A673 (cell line): ENCODE measurements at regions not wholly inside any gene's neighbourhood (a gene's known extent, or its start where the extent isn't known, plus 50 kb on each side); places are given as distances from the start of the nearest gene placed in this dataset.

ENCODE experiments used
- BruUV-seq: library from RNA; stranded (reverse); fragments of 400-500 nt; replicated peaks from 2 replicates; lab custom pipeline; 2021; lab: Mats Ljungman, UMichigan
- CTCF ChIA-PET: fragments of 300-600 bp; sonication (Branson Sonifier 250); formaldehyde crosslinking; loops from one replicate; lab custom pipeline; 2022; ENCODE audit warnings: antibody characterized with exemption; lab: Charles Lee
- POLR2A ChIA-PET: fragments of 300-600 bp; sonication (Branson Sonifier 250); formaldehyde crosslinking; loops from one replicate; lab custom pipeline; 2022; ENCODE audit warnings: antibody characterized with exemption; ENCODE audit not compliant: low non-redundant PET; lab: Charles Lee
- DNase-seq: peaks from one replicate; pipeline ENCODE4 v3.0.0-alpha.2; 2015; ENCODE audit warnings: low spot score
- H3K27ac ChIP-seq: fragments of 200-600 bp; sonication (generic); 2 replicates; pipeline ENCODE4 v1.5.1; 2016; ENCODE audit warnings: mixed run types, low read depth, mild to moderate bottlenecking, mixed read lengths, antibody characterized with exemption, low read length; ENCODE audit not compliant: poor library complexity, severe bottlenecking
- H3K27me3 ChIP-seq: fragments of 200-600 bp; sonication (generic); replicated peaks from 2 replicates; pipeline ENCODE4 v1.6.1; 2017; ENCODE audit warnings: mixed run types, low read depth, mild to moderate bottlenecking, mixed read lengths, antibody characterized with exemption, low read length; ENCODE audit not compliant: insufficient read depth, poor library complexity
- H3K36me3 ChIP-seq: fragments of 200-600 bp; sonication (generic); 2 replicates; pipeline ENCODE4 v1.6.1; 2016; ENCODE audit warnings: mixed run types, mild to moderate bottlenecking, mixed read lengths, antibody characterized with exemption, low read length; ENCODE audit not compliant: insufficient read depth, poor library complexity, severe bottlenecking
- H3K4me1 ChIP-seq: fragments of 200-600 bp; sonication (generic); 2 replicates; pipeline ENCODE4 v1.6.1; 2017; ENCODE audit warnings: mixed run types, mild to moderate bottlenecking, mixed read lengths, antibody characterized with exemption, low read length; ENCODE audit not compliant: insufficient read depth, poor library complexity, severe bottlenecking
- H3K4me3 ChIP-seq: fragments of 200-600 bp; sonication (generic); 2 replicates; pipeline ENCODE4 v1.5.1; 2016; ENCODE audit warnings: low read depth, mixed run types, mild to moderate bottlenecking, mixed read lengths, low read length; ENCODE audit not compliant: poor library complexity, severe bottlenecking
- H3K9me3 ChIP-seq: fragments of 200-600 bp; sonication (generic); 2 replicates; pipeline ENCODE4 v1.6.1; 2016; ENCODE audit warnings: mixed run types, low read depth, mild to moderate bottlenecking, mixed read lengths, antibody characterized with exemption, low read length; ENCODE audit not compliant: poor library complexity, severe bottlenecking
- CTCF ChIP-seq: fragments of 300-800, 200-600 bp; sonication (generic); conservative IDR thresholded peaks from 2 replicates; pipeline ENCODE4 v1.5.1; 2017; ENCODE audit warnings: low read depth, mild to moderate bottlenecking, antibody characterized with exemption, low read length, moderate library complexity, mixed read lengths
- EZH2 ChIP-seq: fragments of 200-600 bp; sonication (generic); IDR thresholded peaks from 2 replicates; pipeline ENCODE4 v1.6.1; 2017; ENCODE audit warnings: borderline replicate concordance, low read depth, mild to moderate bottlenecking, mixed read lengths, antibody characterized with exemption, low read length; ENCODE audit not compliant: poor library complexity, severe bottlenecking
- intact Hi-C: fragments of 100-400 bp; cut with micrococcal nuclease; formaldehyde crosslinking; loops from one replicate; pipeline ENCODE4 v1.10.0; 2022; ENCODE audit not compliant: unreplicated experiment

- ChIA-PET CTCF (no interaction called here), POLR2A (no interaction called here)
- Histone ChIP-seq H3K4me3 (no peak overlapping the region), H3K27ac (no peak overlapping the region), H3K27me3 (no peaks in the 10 kb centered on the region), H3K36me3 (no peaks in the 10 kb centered on the region), H3K4me1 (no peaks in the 10 kb centered on the region), H3K9me3 (no peaks in the 10 kb centered on the region)
- TF ChIP-seq CTCF: no peak
- no peak for TF ChIP-seq EZH2
- DNase-seq: no peak
- intact Hi-C loops: no loop called here
- BruUV-seq: no TSS peak
These were observed 255.5 kb upstream of the SMIM30 start for GRCh38 chr7:113373863-113374262.

DNA sequence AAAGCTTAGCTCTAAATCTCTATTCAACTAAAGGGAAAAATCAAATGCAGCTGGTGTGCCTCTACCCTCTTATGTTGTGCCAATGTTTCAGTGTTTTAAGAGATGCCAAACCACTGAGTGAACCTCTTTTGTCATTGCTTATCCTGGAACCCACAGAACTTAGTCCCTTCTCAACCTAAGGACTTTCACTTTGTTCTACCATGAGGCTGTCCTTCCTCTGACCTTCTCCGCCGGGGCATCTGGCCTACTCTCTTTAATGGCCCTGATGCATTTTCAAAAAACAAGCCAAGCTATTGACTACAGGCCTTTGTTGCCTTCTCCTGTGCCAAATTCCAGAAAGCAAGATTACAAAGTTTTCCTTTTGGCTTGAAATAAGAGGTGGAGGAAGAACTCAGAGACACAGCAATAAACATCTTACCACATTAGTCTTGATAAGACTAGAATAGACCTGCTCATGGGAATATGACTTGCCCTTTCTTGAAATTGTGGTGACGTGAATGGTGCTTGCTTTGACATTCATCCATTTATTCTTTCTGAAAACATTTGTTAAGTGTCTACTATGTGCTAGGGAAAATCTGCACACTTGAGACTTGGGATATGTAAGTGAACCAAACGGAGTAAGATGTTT is 253.2 kb upstream of the SMIM30 start:
- ChIA-PET POLR2A (no interaction called here), CTCF (no interaction called here)
- Histone ChIP-seq H3K4me3 (no peak overlapping the region), H3K4me1 (no peaks in the 10 kb centered on the region), H3K9me3 (no peaks in the 10 kb centered on the region), H3K36me3 (no peaks in the 10 kb centered on the region), H3K27ac (no peak overlapping the region), H3K27me3 (no peaks in the 10 kb centered on the region)
- no peak for DNase-seq
- intact Hi-C loops: no loop called here
- BruUV-seq: no TSS peak
- no peak for TF ChIP-seq EZH2
- no peak for TF ChIP-seq CTCF

DNA sequence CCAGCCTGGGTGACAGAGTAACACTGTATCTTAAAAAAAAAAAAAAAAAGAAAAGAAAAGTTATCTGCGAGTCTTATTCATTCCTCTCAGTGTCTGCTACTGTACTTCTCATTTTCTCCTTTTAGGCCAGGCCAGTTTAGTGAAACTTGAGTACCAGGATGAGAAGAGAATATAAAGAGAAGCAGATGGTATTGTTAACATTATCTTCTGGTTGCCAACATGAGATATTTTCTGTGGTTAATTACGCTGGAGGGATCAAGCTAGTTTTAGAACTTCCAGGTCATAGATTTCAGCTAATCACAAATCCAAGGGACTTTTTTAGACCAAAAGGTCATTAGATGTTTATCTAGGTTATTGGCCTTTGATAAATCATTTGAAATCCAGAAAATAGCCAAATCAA is 252.6 kb upstream of the SMIM30 start:
- no peak overlapping the region for H3K27ac ChIP-seq
- TF ChIP-seq EZH2: no peak
- TF ChIP-seq CTCF: no peak
- ChIA-PET POLR2A (no interaction called here), CTCF (no interaction called here)
- BruUV-seq: no TSS peak
- H3K36me3 ChIP-seq: no peaks in the 10 kb centered on the region
- H3K27me3 ChIP-seq: no peaks in the 10 kb centered on the region
- intact Hi-C loops: no loop called here
- no peaks in the 10 kb centered on the region for H3K9me3 ChIP-seq
- DNase-seq: no peak
- H3K4me1 ChIP-seq: no peaks in the 10 kb centered on the region
- no peak overlapping the region for H3K4me3 ChIP-seq
